Effector memory CD8-positive, alpha-beta T cell (primary cell): ENCODE measurements at regions not wholly inside any gene's neighbourhood (a gene's known extent, or its start where the extent isn't known, plus 50 kb on each side); places are given as distances from the start of the nearest gene placed in this dataset.
"Not testable (repeated sequence)": the region's sequence is repeated elsewhere in the genome, so short reads cannot be mapped to it uniquely, and the experiment has no call there.

Source experiments
- ATAC-seq: fragments of 150-1000 bp; cut with Tn5 transposase; replicated peaks from 2 replicates; pipeline ENCODE4 v1.10.0; 2021; ENCODE audit warnings: mild to moderate bottlenecking, moderate library complexity
- DNase-seq, 3 experiments: peaks; one replicate each; pipeline ENCODE4 v3.0.0; 2021
- H3K27ac Mint-ChIP-seq, 2 donors: one replicate each; pipeline ENCODE4 v1.8.0; 2022; ENCODE audit warnings: mild to moderate bottlenecking in 2 of 2, mixed read lengths in 2 of 2, moderate library complexity in 2 of 2
- H3K27me3 Mint-ChIP-seq, 2 donors: one replicate each; pipeline ENCODE4 v1.8.0; 2022; ENCODE audit warnings: mixed read lengths in 2 of 2
- H3K36me3 Mint-ChIP-seq: one replicate; pipeline ENCODE4 v1.8.0; 2022; ENCODE audit warnings: mild to moderate bottlenecking, moderate library complexity, mixed read lengths; ENCODE audit not compliant: insufficient read depth
- H3K4me1 Mint-ChIP-seq, 2 donors: one replicate each; pipeline ENCODE4 v1.8.0; 2022; ENCODE audit warnings: low read depth in 2 of 2, mixed read lengths in 2 of 2
- H3K4me3 Mint-ChIP-seq, 2 donors: one replicate each; pipeline ENCODE4 v1.8.0; 2022; ENCODE audit warnings: mild to moderate bottlenecking in 2 of 2, mixed read lengths in 2 of 2, moderate library complexity in 2 of 2
- H3K9me3 Mint-ChIP-seq, 2 donors: one replicate each; pipeline ENCODE4 v1.8.0; 2022; ENCODE audit warnings: mixed read lengths in 2 of 2

- H3K4me1 Mint-ChIP-seq, result peaks cover 9 to 14% of the 10 kb centered on the region in 2 donors
- no peak overlapping the region for H3K4me3 Mint-ChIP-seq
- H3K27me3 Mint-ChIP-seq, result peaks cover 61 to 79% of the 10 kb centered on the region in 2 donors
- no peaks in the 10 kb centered on the region for H3K9me3 Mint-ChIP-seq
- H3K36me3 Mint-ChIP-seq, result no peaks in the 10 kb centered on the region
- ATAC-seq (no peak), DNase-seq (no peak)
- H3K27ac Mint-ChIP-seq, result no peak overlapping the region
Measured at GRCh38 chr6:6860863-6861262, 246.9 kb upstream of the RREB1 start.

GRCh38 chr6:6861351-6861894 is 246.3 kb upstream of the RREB1 start:
- Mint-ChIP-seq H3K36me3 (no peaks in the 10 kb centered on the region), H3K9me3 (no peaks in the 10 kb centered on the region), H3K4me1 (peaks cover 4 to 9% of the 10 kb centered on the region in 2 donors), H3K27ac (no peak overlapping the region), H3K4me3 (no peak overlapping the region), H3K27me3 (peaks cover 55 to 76% of the 10 kb centered on the region in 2 donors)
- DNase-seq (no peak), ATAC-seq (no peak)

GRCh38 chr6:6861995-6862394 is 245.8 kb upstream of the RREB1 start:
- no peak for ATAC-seq
- Mint-ChIP-seq H3K27ac (no peak overlapping the region), H3K4me1 (peaks cover 0 to 4% of the 10 kb centered on the region in 2 donors), H3K4me3 (no peak overlapping the region), H3K9me3 (no peaks in the 10 kb centered on the region), H3K27me3 (peaks cover 50 to 70% of the 10 kb centered on the region in 2 donors), H3K36me3 (no peaks in the 10 kb centered on the region)
- DNase-seq, result no peak

GRCh38 chr6:6863970-6864639 is 243.7 kb upstream of the RREB1 start:
- Mint-ChIP-seq H3K27ac (no peak overlapping the region), H3K4me1 (no peaks in the 10 kb centered on the region), H3K4me3 (no peak overlapping the region), H3K36me3 (no peaks in the 10 kb centered on the region), H3K27me3 (peaks cover 33 to 55% of the 10 kb centered on the region in 2 donors), H3K9me3 (no peaks in the 10 kb centered on the region)
- no peak for DNase-seq
- no peak for ATAC-seq

- Mint-ChIP-seq H3K27me3 (peaks cover 33 to 60% of the 10 kb centered on the region in 2 donors), H3K4me1 (no peaks in the 10 kb centered on the region), H3K27ac (no peak overlapping the region), H3K4me3 (no peak overlapping the region), H3K9me3 (no peaks in the 10 kb centered on the region), H3K36me3 (no peaks in the 10 kb centered on the region)
- DNase-seq (no peak), ATAC-seq (no peak)
Measured at GRCh38 chr6:6865611-6866010, 242.2 kb upstream of the RREB1 start.

GRCh38 chr6:6866656-6867403 is 240.9 kb upstream of the RREB1 start:
- Mint-ChIP-seq H3K9me3 (no peaks in the 10 kb centered on the region), H3K27me3 (peaks cover 27 to 56% of the 10 kb centered on the region in 2 donors), H3K27ac (no peak overlapping the region), H3K4me3 (no peak overlapping the region), H3K4me1 (no peaks in the 10 kb centered on the region), H3K36me3 (no peaks in the 10 kb centered on the region)
- ATAC-seq (no peak), DNase-seq (no peak)

GRCh38 chr6:6867404-6867799 is 240.4 kb upstream of the RREB1 start:
- no peak overlapping the region for H3K27ac Mint-ChIP-seq
- ATAC-seq (no peak), DNase-seq (no peak)
- H3K36me3 Mint-ChIP-seq, result no peaks in the 10 kb centered on the region
- no peaks in the 10 kb centered on the region for H3K9me3 Mint-ChIP-seq
- H3K4me3 Mint-ChIP-seq, result no peak overlapping the region
- H3K27me3 Mint-ChIP-seq, result peaks cover 21 to 50% of the 10 kb centered on the region in 2 donors
- H3K4me1 Mint-ChIP-seq, result no peaks in the 10 kb centered on the region

- Mint-ChIP-seq H3K4me3 (no peak overlapping the region), H3K27ac (no peak overlapping the region)
Measured at GRCh38 chr6:6869094-6869493, 238.7 kb upstream of the RREB1 start.

GRCh38 chr6:6870921-6871320 is 236.8 kb upstream of the RREB1 start:
- Mint-ChIP-seq H3K27me3 (peaks cover 5 to 34% of the 10 kb centered on the region in 2 donors), H3K4me3 (no peak overlapping the region), H3K9me3 (no peaks in the 10 kb centered on the region), H3K4me1 (no peaks in the 10 kb centered on the region), H3K36me3 (no peaks in the 10 kb centered on the region), H3K27ac (no peak overlapping the region)
- ATAC-seq, result no peak
- no peak for DNase-seq

More at GRCh38 chr6:6869094-6869493, 238.7 kb upstream of the RREB1 start:
- ATAC-seq, result no peak
- DNase-seq, result no peak
- Mint-ChIP-seq H3K9me3 (no peaks in the 10 kb centered on the region), H3K4me1 (no peaks in the 10 kb centered on the region), H3K27me3 (peaks cover 15 to 33% of the 10 kb centered on the region in 2 donors), H3K36me3 (no peaks in the 10 kb centered on the region)

GRCh38 chr6:6872459-6873344 is 235.1 kb upstream of the RREB1 start:
- Mint-ChIP-seq H3K36me3 (no peaks in the 10 kb centered on the region), H3K4me3 (no peak overlapping the region), H3K9me3 (no peaks in the 10 kb centered on the region), H3K27me3 (peaks cover 5 to 46% of the 10 kb centered on the region in 2 donors), H3K27ac (no peak overlapping the region), H3K4me1 (no peaks in the 10 kb centered on the region)
- ATAC-seq (no peak), DNase-seq (no peak)

GRCh38 chr6:6873778-6874177 is 234.0 kb upstream of the RREB1 start:
- no peak for DNase-seq

GRCh38 chr6:6875818-6876470 is 231.8 kb upstream of the RREB1 start:
- Mint-ChIP-seq H3K4me3 (no peak overlapping the region), H3K4me1 (no peaks in the 10 kb centered on the region), H3K27ac (no peak overlapping the region), H3K27me3 (peaks cover 5 to 43% of the 10 kb centered on the region in 2 donors), H3K9me3 (no peaks in the 10 kb centered on the region), H3K36me3 (no peaks in the 10 kb centered on the region)
- ATAC-seq (no peak), DNase-seq (no peak)

More at GRCh38 chr6:6873778-6874177, 234.0 kb upstream of the RREB1 start:
- no peaks in the 10 kb centered on the region for H3K36me3 Mint-ChIP-seq
- peaks cover 5 to 46% of the 10 kb centered on the region in 2 donors for H3K27me3 Mint-ChIP-seq
- ATAC-seq, result no peak
- no peaks in the 10 kb centered on the region for H3K4me1 Mint-ChIP-seq
- no peak overlapping the region for H3K4me3 Mint-ChIP-seq
- no peaks in the 10 kb centered on the region for H3K9me3 Mint-ChIP-seq
- H3K27ac Mint-ChIP-seq, result no peak overlapping the region

- not testable (repeated sequence) for H3K27ac Mint-ChIP-seq, H3K36me3 Mint-ChIP-seq, H3K4me1 Mint-ChIP-seq, DNase-seq, ATAC-seq, H3K9me3 Mint-ChIP-seq, H3K4me3 Mint-ChIP-seq
- peaks cover 5 to 44% of the 10 kb centered on the region in 2 donors for H3K27me3 Mint-ChIP-seq
Measured at GRCh38 chr6:6877792-6878191, 230.0 kb upstream of the RREB1 start.
